Sigmoid colon (tissue), 6 donors: ENCODE measurements at regions not wholly inside any gene's neighbourhood (a gene's known extent, or its start where the extent isn't known, plus 50 kb on each side); places are given as distances from the start of the nearest gene placed in this dataset.
A peak's percentile ranks its signal among the peaks of the same experiment; 100 is the strongest.

Experiments
- DNase-seq: peaks from one replicate; pipeline ENCODE4 v3.0.0-alpha.2; 2019
- H3K27ac ChIP-seq, 4 donors: fragments of 200-600 bp; sonication (generic); one replicate each; pipeline ENCODE4 v1.5.1; 2016 to 2019; ENCODE audit warnings: mild to moderate bottlenecking in 1 of 4
- H3K27me3 ChIP-seq, 3 donors: fragments of 200-600 bp; sonication (generic); one replicate each; pipeline ENCODE4 v1.5.1; 2019; ENCODE audit warnings: mild to moderate bottlenecking in 1 of 3
- H3K36me3 ChIP-seq, 4 donors: fragments of 200-600 bp; sonication (generic); one replicate each; pipeline ENCODE4 v1.5.1; 2016 to 2019
- H3K4me1 ChIP-seq, 4 donors: fragments of 200-600 bp; sonication (generic); one replicate each; pipeline ENCODE4 v1.5.1; 2017 to 2019
- H3K4me3 ChIP-seq, 4 donors: fragments of 200-600 bp; sonication (generic); one replicate each; pipeline ENCODE4 v1.5.1; 2017 to 2019; ENCODE audit warnings: mild to moderate bottlenecking in 2 of 4, moderate library complexity in 1 of 4
- H3K9me3 ChIP-seq, 4 donors: fragments of 200-600 bp in 3 of 4; sonication (generic) in 3 of 4; one replicate each; pipeline versions ENCODE4 v1.5.1 to v1.6.1; 2013 to 2019
- EP300 ChIP-seq, 4 donors: sonication (generic); formaldehyde crosslinking; IDR thresholded peaks; one replicate each; pipeline ENCODE4 v1.6.1; 2017; ENCODE audit warnings: antibody characterized with exemption in 4 of 4
- POLR2A ChIP-seq, 2 donors: fragments of 450-650 bp; IDR thresholded peaks; one replicate each; pipeline ENCODE4 v1.6.1; 2016; ENCODE audit warnings: antibody characterized with exemption in 2 of 2, mild to moderate bottlenecking in 2 of 2, moderate library complexity in 2 of 2
- POLR2AphosphoS5 ChIP-seq, 4 donors: sonication (generic); formaldehyde crosslinking; IDR thresholded peaks; one replicate each; pipeline ENCODE4 v1.6.1; 2017; ENCODE audit warnings: antibody characterized with exemption in 4 of 4
- WGBS, 2 donors: extraction: QIAGEN DNeasy Blood & Tissue Kit; methylation state at CpG; one replicate each; pipeline ENCODE4 v1.1.7; 2013; 5-methylcytosine and 5-hydroxymethylcytosine counted together
- intact Hi-C: fragments of 100-400 bp; cut with DNase I; formaldehyde crosslinking; loops from one replicate; pipeline ENCODE4 v1.15.1; 2023
- TF ChIP-seq, protein P1 (sequence below), 4 experiments: fragments of 450-650 bp in 3 of 4; fragments of 200-600 bp in 1 of 4; IDR thresholded peaks; one replicate each; pipeline ENCODE4 v1.5.1; 2016 to 2019; ENCODE audit warnings: antibody characterized with exemption in 4 of 4, mild to moderate bottlenecking in 3 of 4, moderate library complexity in 2 of 4
- donor health status: healthy with polysubstance abuse.
- donor health status: healthy.

DNA sequence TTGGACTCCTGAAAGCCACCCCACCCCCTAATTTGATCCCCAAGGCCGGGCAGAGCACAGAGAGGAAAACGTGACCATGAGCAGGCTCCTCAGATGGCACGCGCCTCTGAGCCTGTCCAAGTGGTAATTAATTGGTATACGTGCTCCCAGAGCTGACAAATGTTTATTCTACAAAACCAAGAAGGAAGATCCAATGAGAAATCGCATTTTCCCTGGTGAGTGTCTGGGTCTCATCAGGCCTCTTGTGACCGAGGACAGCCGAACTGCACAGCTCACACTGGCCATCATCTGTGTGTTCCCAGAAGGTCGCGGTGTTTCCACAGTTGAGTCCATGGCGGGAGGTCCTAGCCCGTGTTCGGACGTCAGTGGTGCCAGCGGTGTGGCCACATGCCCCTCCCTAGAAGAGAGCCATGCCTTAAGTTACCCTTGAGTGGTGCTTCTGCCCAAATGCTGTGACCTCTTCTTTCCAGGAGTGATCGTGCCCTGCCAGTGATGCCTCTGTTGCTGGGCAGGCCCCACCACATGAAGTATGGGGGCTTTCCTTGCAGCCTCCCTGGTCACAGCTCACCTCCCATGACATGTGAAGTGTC is 317.5 kb upstream of the RTL1 start:
- no peaks in the 10 kb centered on the region for H3K36me3 ChIP-seq
- H3K9me3 ChIP-seq = no peaks in the 10 kb centered on the region
- WGBS, 2 donors = 88 to 89% methylated on average over 16 of the region's 16 CpGs
- H3K27me3 ChIP-seq = no peaks in the 10 kb centered on the region
- intact Hi-C loops = loop anchor here (2.0 kb wide), 1 partner anchor 138 kb away; no protein-coding TSS in a partner anchor
- peak overlapping the region in 3 of 4 donors; percentile 55 to 66 (median 56) for H3K27ac ChIP-seq
- DNase-seq = peak; percentile 81
- no peak overlapping the region for H3K4me3 ChIP-seq
- peak; percentile 58 to 90 (median 86) for TF ChIP-seq POLR2AphosphoS5 (IDR thresholded peaks at IDR 0.05)
- TF ChIP-seq POLR2A (IDR thresholded peaks at IDR 0.05) = no peak
- peak in 3 of 4 donors; percentile 57 to 85 (median 78) for TF ChIP-seq EP300 (IDR thresholded peaks at IDR 0.05)
- TF ChIP-seq, protein P1, sequence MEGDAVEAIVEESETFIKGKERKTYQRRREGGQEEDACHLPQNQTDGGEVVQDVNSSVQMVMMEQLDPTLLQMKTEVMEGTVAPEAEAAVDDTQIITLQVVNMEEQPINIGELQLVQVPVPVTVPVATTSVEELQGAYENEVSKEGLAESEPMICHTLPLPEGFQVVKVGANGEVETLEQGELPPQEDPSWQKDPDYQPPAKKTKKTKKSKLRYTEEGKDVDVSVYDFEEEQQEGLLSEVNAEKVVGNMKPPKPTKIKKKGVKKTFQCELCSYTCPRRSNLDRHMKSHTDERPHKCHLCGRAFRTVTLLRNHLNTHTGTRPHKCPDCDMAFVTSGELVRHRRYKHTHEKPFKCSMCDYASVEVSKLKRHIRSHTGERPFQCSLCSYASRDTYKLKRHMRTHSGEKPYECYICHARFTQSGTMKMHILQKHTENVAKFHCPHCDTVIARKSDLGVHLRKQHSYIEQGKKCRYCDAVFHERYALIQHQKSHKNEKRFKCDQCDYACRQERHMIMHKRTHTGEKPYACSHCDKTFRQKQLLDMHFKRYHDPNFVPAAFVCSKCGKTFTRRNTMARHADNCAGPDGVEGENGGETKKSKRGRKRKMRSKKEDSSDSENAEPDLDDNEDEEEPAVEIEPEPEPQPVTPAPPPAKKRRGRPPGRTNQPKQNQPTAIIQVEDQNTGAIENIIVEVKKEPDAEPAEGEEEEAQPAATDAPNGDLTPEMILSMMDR (IDR thresholded peaks at IDR 0.05) = no peak
- H3K4me1 ChIP-seq = peaks cover 0 to 42% (median 31%) of the 10 kb centered on the region in 4 donors

GRCh38 chr14:101221549-101222160 is 318.1 kb upstream of the RTL1 start:
- peaks cover 0 to 40% (median 29%) of the 10 kb centered on the region in 4 donors for H3K4me1 ChIP-seq
- TF ChIP-seq POLR2AphosphoS5 (IDR thresholded peaks at IDR 0.05) = no peak
- TF ChIP-seq POLR2A (IDR thresholded peaks at IDR 0.05) = no peak
- TF ChIP-seq, protein P1 (IDR thresholded peaks at IDR 0.05) = no peak
- no peak for TF ChIP-seq EP300 (IDR thresholded peaks at IDR 0.05)
- WGBS, 2 donors = 92 to 94% methylated on average over 10 of the region's 10 CpGs
- H3K4me3 ChIP-seq = no peak overlapping the region
- intact Hi-C loops = loop anchor here (2.0 kb wide), 1 partner anchor 137 kb away; no protein-coding TSS in a partner anchor
- no peaks in the 10 kb centered on the region for H3K9me3 ChIP-seq
- peak; percentile 35 for DNase-seq
- no peaks in the 10 kb centered on the region for H3K36me3 ChIP-seq
- H3K27ac ChIP-seq = peak overlapping the region in 3 of 4 donors; percentile 55 to 66 (median 56)
- no peaks in the 10 kb centered on the region for H3K27me3 ChIP-seq

GRCh38 chr14:101222362-101223070 is 319.0 kb upstream of the RTL1 start:
- Histone ChIP-seq H3K4me3 (no peak overlapping the region), H3K9me3 (no peaks in the 10 kb centered on the region), H3K27ac (no peak overlapping the region), H3K36me3 (no peaks in the 10 kb centered on the region), H3K27me3 (no peaks in the 10 kb centered on the region), H3K4me1 (peaks cover 0 to 32% (median 20%) of the 10 kb centered on the region in 4 donors)
- TF ChIP-seq, protein P1 (IDR thresholded peaks at IDR 0.05) = no peak
- TF ChIP-seq POLR2A (IDR thresholded peaks at IDR 0.05) = no peak
- TF ChIP-seq POLR2AphosphoS5 (IDR thresholded peaks at IDR 0.05) = no peak
- TF ChIP-seq EP300 (IDR thresholded peaks at IDR 0.05) = no peak
- intact Hi-C loops = no loop called here
- 82 to 88% methylated on average over 11 of the region's 11 CpGs for WGBS, 2 donors
- DNase-seq = peak; percentile 52

GRCh38 chr14:101223127-101223526 is 319.6 kb upstream of the RTL1 start:
- no peaks in the 10 kb centered on the region for H3K36me3 ChIP-seq
- no peak overlapping the region for H3K27ac ChIP-seq
- no peaks in the 10 kb centered on the region for H3K9me3 ChIP-seq
- peak; percentile 18 for DNase-seq
- H3K4me1 ChIP-seq = peaks cover 0 to 26% (median 20%) of the 10 kb centered on the region in 4 donors
- WGBS, 2 donors = 86 to 87% methylated on average over 6 of the region's 6 CpGs
- no peak overlapping the region for H3K4me3 ChIP-seq
- no peaks in the 10 kb centered on the region for H3K27me3 ChIP-seq
- TF ChIP-seq EP300 (IDR thresholded peaks at IDR 0.05) (no peak), POLR2AphosphoS5 (IDR thresholded peaks at IDR 0.05) (no peak), POLR2A (IDR thresholded peaks at IDR 0.05) (no peak)
- TF ChIP-seq, protein P1 (IDR thresholded peaks at IDR 0.05) = no peak
- intact Hi-C loops = no loop called here
